ENCODE measurements at regions not wholly inside any gene's neighbourhood (a gene's known extent, or its start where the extent isn't known, plus 50 kb on each side); places are given as distances from the start of the nearest gene placed in this dataset.

- Histone ChIP-seq H3K27me3 (ENCODE audit: control insufficient read depth, insufficient read depth, low read length) (no peaks in the 10 kb centered on the region), H3K4me1 (no peaks in the 10 kb centered on the region), H3K9me3 (ENCODE audit: control insufficient read depth, low read length) (no peaks in the 10 kb centered on the region), H3K9ac (no peak overlapping the region), H2AFZ (no peak overlapping the region), H3K4me2 (ENCODE audit: low read length) (no peak overlapping the region), H3K4me3 (ENCODE audit: low read depth, low read length) (no peak overlapping the region), H3K36me3 (ENCODE audit: control insufficient read depth, insufficient read depth, low read length) (no peaks in the 10 kb centered on the region), H3K27ac (no peak overlapping the region), H3K79me2 (no peaks in the 10 kb centered on the region)
- TF ChIP-seq CTCF (IDR thresholded peaks at IDR 0.05): no peak
These were observed 1132.3 kb upstream of the FLRT2 start for GRCh38 chr14:84397631-84398030.

GRCh38 chr14:84399296-84399910 lies 1130.5 kb upstream of the FLRT2 start:
- TF ChIP-seq CTCF (IDR thresholded peaks at IDR 0.05): no peak
- no peaks in the 10 kb centered on the region for H3K27me3 ChIP-seq (ENCODE audit: control insufficient read depth, insufficient read depth, low read length)

GRCh38 chr14:84401631-84402030 lies 1128.3 kb upstream of the FLRT2 start:
- Histone ChIP-seq H3K4me3 (ENCODE audit: low read depth, low read length) (no peak overlapping the region), H3K4me2 (ENCODE audit: low read length) (no peak overlapping the region), H3K27me3 (ENCODE audit: control insufficient read depth, insufficient read depth, low read length) (no peaks in the 10 kb centered on the region), H3K9ac (no peak overlapping the region), H3K36me3 (ENCODE audit: control insufficient read depth, insufficient read depth, low read length) (no peaks in the 10 kb centered on the region), H3K79me2 (no peaks in the 10 kb centered on the region), H3K27ac (no peak overlapping the region), H3K4me1 (no peaks in the 10 kb centered on the region), H2AFZ (no peak overlapping the region), H3K9me3 (ENCODE audit: control insufficient read depth, low read length) (no peaks in the 10 kb centered on the region)
- TF ChIP-seq CTCF (IDR thresholded peaks at IDR 0.05): no peak

More at GRCh38 chr14:84399296-84399910, 1130.5 kb upstream of the FLRT2 start:
- no peak overlapping the region for H3K4me3 ChIP-seq (ENCODE audit: low read depth, low read length)
- no peak overlapping the region for H3K9ac ChIP-seq
- no peaks in the 10 kb centered on the region for H3K79me2 ChIP-seq
- no peaks in the 10 kb centered on the region for H3K9me3 ChIP-seq (ENCODE audit: control insufficient read depth, low read length)
- no peaks in the 10 kb centered on the region for H3K36me3 ChIP-seq (ENCODE audit: control insufficient read depth, insufficient read depth, low read length)
- H2AFZ ChIP-seq: no peak overlapping the region
- no peaks in the 10 kb centered on the region for H3K4me1 ChIP-seq
- H3K27ac ChIP-seq: no peak overlapping the region
- H3K4me2 ChIP-seq (ENCODE audit: low read length): no peak overlapping the region

- Histone ChIP-seq H3K4me3 (ENCODE audit: low read depth, low read length) (no peak overlapping the region), H3K27me3 (ENCODE audit: control insufficient read depth, insufficient read depth, low read length) (no peaks in the 10 kb centered on the region), H3K79me2 (no peaks in the 10 kb centered on the region), H2AFZ (no peak overlapping the region), H3K36me3 (ENCODE audit: control insufficient read depth, insufficient read depth, low read length) (no peaks in the 10 kb centered on the region), H3K4me2 (ENCODE audit: low read length) (no peak overlapping the region), H3K27ac (no peak overlapping the region), H3K9ac (no peak overlapping the region), H3K4me1 (no peaks in the 10 kb centered on the region), H3K9me3 (ENCODE audit: control insufficient read depth, low read length) (no peaks in the 10 kb centered on the region)
- TF ChIP-seq CTCF (IDR thresholded peaks at IDR 0.05): no peak
These were observed 1126.4 kb upstream of the FLRT2 start for GRCh38 chr14:84403585-84403984.

GRCh38 chr14:84404246-84404645 lies 1125.7 kb upstream of the FLRT2 start:
- H3K9ac ChIP-seq: no peak overlapping the region
- H3K36me3 ChIP-seq (ENCODE audit: control insufficient read depth, insufficient read depth, low read length): no peaks in the 10 kb centered on the region
- H3K9me3 ChIP-seq (ENCODE audit: control insufficient read depth, low read length): no peaks in the 10 kb centered on the region
- H3K27me3 ChIP-seq (ENCODE audit: control insufficient read depth, insufficient read depth, low read length): no peaks in the 10 kb centered on the region
- no peak overlapping the region for H3K4me3 ChIP-seq (ENCODE audit: low read depth, low read length)
- no peak overlapping the region for H3K4me2 ChIP-seq (ENCODE audit: low read length)
- no peak overlapping the region for H2AFZ ChIP-seq
- H3K27ac ChIP-seq: no peak overlapping the region
- no peaks in the 10 kb centered on the region for H3K4me1 ChIP-seq
- TF ChIP-seq CTCF (IDR thresholded peaks at IDR 0.05): no peak
- no peaks in the 10 kb centered on the region for H3K79me2 ChIP-seq
